ENCODE measurements at regions not wholly inside any gene's neighbourhood (a gene's known extent, or its start where the extent isn't known, plus 50 kb on each side); places are given as distances from the start of the nearest gene placed in this dataset.
"Not testable (repeated sequence)": the region's sequence is repeated elsewhere in the genome, so short reads cannot be mapped to it uniquely, and the experiment has no call there.

GRCh38 chr9:105004466-105005090, 76.6 kb upstream of the ABCA1 start:
- Histone ChIP-seq H3K27ac (no peak overlapping the region), H3K27me3 (no peaks in the 10 kb centered on the region), H3K9me3 (no peaks in the 10 kb centered on the region), H3K4me3 (no peak overlapping the region), H3K36me3 (no peaks in the 10 kb centered on the region), H3K4me1 (peaks cover 0 to 35% (median 0%) of the 10 kb centered on the region in 9 donors)
- intact Hi-C loops (cut with DNase I), result loop anchor here in 1 of 10 donors (10.0 kb wide), 1 partner anchor 50 kb away; no protein-coding TSS in a partner anchor
- TF ChIP-seq, protein P1, sequence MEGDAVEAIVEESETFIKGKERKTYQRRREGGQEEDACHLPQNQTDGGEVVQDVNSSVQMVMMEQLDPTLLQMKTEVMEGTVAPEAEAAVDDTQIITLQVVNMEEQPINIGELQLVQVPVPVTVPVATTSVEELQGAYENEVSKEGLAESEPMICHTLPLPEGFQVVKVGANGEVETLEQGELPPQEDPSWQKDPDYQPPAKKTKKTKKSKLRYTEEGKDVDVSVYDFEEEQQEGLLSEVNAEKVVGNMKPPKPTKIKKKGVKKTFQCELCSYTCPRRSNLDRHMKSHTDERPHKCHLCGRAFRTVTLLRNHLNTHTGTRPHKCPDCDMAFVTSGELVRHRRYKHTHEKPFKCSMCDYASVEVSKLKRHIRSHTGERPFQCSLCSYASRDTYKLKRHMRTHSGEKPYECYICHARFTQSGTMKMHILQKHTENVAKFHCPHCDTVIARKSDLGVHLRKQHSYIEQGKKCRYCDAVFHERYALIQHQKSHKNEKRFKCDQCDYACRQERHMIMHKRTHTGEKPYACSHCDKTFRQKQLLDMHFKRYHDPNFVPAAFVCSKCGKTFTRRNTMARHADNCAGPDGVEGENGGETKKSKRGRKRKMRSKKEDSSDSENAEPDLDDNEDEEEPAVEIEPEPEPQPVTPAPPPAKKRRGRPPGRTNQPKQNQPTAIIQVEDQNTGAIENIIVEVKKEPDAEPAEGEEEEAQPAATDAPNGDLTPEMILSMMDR (IDR thresholded peaks at IDR 0.05), result no peak
- WGBS, 2 donors, result 89 to 92% methylated on average over 7 of the region's 7 CpGs
- ATAC-seq (no peak), DNase-seq (no peak)

GRCh38 chr9:105005186-105005585, 77.2 kb upstream of the ABCA1 start:
- intact Hi-C loops (cut with DNase I), result loop anchor here in 1 of 10 donors (10.0 kb wide), 1 partner anchor 50 kb away; no protein-coding TSS in a partner anchor
- H3K27me3 ChIP-seq, result no peaks in the 10 kb centered on the region
- no peak overlapping the region for H3K4me3 ChIP-seq
- H3K36me3 ChIP-seq, result no peaks in the 10 kb centered on the region
- H3K27ac ChIP-seq, result no peak overlapping the region
- TF ChIP-seq, protein P1 (IDR thresholded peaks at IDR 0.05), result no peak
- ATAC-seq, result no peak
- H3K9me3 ChIP-seq, result no peaks in the 10 kb centered on the region
- DNase-seq, result no peak
- 96 to 99% methylated on average over 1 of the region's 1 CpG for WGBS, 2 donors
- peaks cover 0 to 35% (median 0%) of the 10 kb centered on the region in 9 donors for H3K4me1 ChIP-seq

- Histone ChIP-seq H3K4me3 (no peak overlapping the region), H3K4me1 (peaks cover 0 to 35% (median 0%) of the 10 kb centered on the region in 9 donors), H3K27ac (peak overlapping the region in 1 of 10 donors; percentile 87), H3K36me3 (no peaks in the 10 kb centered on the region), H3K27me3 (no peaks in the 10 kb centered on the region), H3K9me3 (no peaks in the 10 kb centered on the region)
- DNase-seq (no peak), ATAC-seq (no peak)
- TF ChIP-seq, protein P1 (IDR thresholded peaks at IDR 0.05), result no peak
- intact Hi-C loops (cut with DNase I), result loop anchor here in 1 of 10 donors (10.0 kb wide), 1 partner anchor 48 kb away; no protein-coding TSS in a partner anchor
- WGBS, 2 donors, result 90 to 91% methylated on average over 2 of the region's 2 CpGs
Observed at GRCh38 chr9:105006514-105006913, 78.6 kb upstream of the ABCA1 start.

DNA sequence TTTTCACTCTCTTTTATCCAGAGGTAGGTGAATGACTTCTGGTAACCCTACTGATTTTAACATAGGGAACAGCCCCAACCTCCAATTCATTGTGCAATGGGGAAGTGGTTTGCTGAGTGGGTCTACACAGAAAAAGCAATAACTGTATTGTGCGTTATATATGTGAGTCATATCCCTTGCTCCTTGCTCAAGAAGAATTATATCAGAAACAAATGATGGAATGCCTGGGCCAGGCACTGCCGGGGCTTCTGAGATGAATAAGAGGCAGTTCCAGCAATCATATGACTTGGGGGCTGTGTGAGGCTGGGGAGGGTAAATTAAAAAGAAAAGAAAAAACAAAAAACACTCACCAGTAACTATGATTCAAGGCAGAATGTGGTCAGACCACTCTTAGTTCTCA, 79.2 kb upstream of the ABCA1 start:
- intact Hi-C loops (cut with DNase I), result loop anchor here in 1 of 10 donors (10.0 kb wide), 1 partner anchor 48 kb away; no protein-coding TSS in a partner anchor
- Histone ChIP-seq H3K4me3 (peak overlapping the region in 1 of 10 donors; percentile 0), H3K27me3 (no peaks in the 10 kb centered on the region), H3K36me3 (no peaks in the 10 kb centered on the region), H3K9me3 (no peaks in the 10 kb centered on the region), H3K4me1 (peaks cover 0 to 35% (median 0%) of the 10 kb centered on the region in 9 donors), H3K27ac (peak overlapping the region in 2 of 10 donors; percentile 17 to 87)
- TF ChIP-seq, protein P1 (IDR thresholded peaks at IDR 0.05), result no peak
- DNase-seq (peak in 1 of 2 donors; percentile 8), ATAC-seq (peak in 7 of 8 donors; percentile 48 to 79 (median 63))
- WGBS, 2 donors, result 61 to 68% methylated on average over 2 of the region's 2 CpGs

DNA sequence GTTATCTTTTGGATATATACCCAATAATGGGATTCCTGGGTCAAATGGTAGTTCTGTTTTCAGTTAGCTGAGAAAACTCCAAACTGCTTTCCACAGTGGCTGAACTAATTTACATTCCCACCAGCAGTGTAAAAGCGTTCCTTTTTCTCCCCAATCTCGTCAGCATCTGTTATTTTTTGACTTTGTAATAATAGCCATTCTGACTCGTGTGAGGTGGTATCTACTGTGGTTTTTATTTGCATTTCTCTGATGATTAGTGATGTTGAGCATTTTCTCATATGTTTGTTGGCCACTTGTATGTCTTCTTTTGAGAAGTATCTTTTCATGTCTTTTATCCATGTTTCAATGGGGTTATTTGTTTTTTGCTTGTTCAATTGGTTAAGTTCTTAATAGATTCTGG, 82.1 kb upstream of the ABCA1 start:
- peaks cover 0 to 25% (median 0%) of the 10 kb centered on the region in 9 donors for H3K4me1 ChIP-seq
- DNase-seq; intact Hi-C loops (cut with DNase I); H3K27ac ChIP-seq; H3K4me3 ChIP-seq; H3K27me3 ChIP-seq; H3K9me3 ChIP-seq; H3K36me3 ChIP-seq; ATAC-seq: not testable (repeated sequence)
- WGBS, 2 donors, result 83 to 85% methylated on average over 3 of the region's 3 CpGs
